HG03565 (cell line): ENCODE measurements at regions not wholly inside any gene's neighbourhood (a gene's known extent, or its start where the extent isn't known, plus 50 kb on each side); places are given as distances from the start of the nearest gene placed in this dataset.
A peak's percentile ranks its signal among the peaks of the same experiment; 100 is the strongest.

ENCODE experiments used
- ATAC-seq: cut with Tn5 transposase; IDR thresholded peaks from one replicate; pipeline ENCODE4 v1.9.1; 2021; ENCODE audit warnings: mild to moderate bottlenecking, moderate library complexity; ENCODE audit not compliant: unreplicated experiment

DNA sequence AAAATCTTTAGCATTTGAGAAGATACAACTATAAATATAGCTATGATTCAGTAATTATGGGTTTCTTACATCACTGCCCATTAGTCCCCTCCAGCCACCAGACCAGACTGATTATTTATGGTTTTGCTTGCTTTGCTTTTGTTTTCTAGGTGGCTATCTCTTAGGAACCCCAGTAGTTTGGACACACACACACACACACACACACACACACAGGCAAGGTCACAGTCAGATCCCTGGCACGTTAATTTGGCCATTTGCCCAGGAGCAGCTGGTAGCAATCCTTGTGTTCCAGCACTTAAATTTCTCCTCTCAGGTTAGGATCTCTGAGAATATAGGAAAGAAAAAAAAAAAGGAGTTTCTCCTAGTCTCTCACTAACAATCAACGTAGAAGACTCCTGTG lies 90.2 kb upstream of the RESF1 start:
- no peak for ATAC-seq

DNA sequence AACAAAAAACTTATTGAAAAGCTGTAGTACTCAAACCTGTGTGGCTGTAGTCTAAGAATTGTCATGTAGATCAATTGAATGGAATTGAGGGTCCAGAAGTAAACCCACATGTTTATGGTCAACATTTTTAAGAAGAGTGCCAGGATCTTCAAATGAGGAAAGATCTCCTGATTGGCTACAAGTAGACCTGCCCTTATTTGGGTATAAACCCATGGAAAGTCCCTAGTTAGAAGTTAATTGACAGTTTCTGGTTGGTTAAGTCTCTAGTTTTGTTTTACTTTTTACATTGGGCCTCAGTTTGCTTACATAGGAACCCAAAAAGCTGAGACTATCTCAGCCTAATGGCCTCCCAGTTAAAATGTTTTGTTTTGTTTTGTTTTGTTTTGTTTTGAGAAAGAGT lies 91.9 kb upstream of the RESF1 start:
- no peak for ATAC-seq

DNA sequence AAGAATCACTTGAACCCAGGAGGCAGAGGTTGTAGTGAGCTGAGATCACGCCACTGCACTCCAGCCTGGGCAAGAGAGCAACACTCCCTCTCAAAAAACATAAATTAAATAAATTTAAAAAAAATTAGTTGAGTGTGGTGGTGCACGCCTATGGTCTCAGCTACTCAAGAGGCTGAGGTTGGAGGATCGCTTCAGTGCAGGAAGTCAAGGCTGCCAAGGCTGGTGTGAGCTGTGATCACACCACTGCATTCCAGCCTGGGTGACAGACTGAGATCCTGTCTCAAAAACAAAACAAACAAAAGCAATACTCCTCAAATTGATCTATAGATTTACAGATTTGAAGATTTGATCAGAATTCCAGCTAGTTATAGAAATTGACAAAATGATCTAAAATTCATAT lies 92.7 kb upstream of the RESF1 start:
- ATAC-seq, result no peak

DNA sequence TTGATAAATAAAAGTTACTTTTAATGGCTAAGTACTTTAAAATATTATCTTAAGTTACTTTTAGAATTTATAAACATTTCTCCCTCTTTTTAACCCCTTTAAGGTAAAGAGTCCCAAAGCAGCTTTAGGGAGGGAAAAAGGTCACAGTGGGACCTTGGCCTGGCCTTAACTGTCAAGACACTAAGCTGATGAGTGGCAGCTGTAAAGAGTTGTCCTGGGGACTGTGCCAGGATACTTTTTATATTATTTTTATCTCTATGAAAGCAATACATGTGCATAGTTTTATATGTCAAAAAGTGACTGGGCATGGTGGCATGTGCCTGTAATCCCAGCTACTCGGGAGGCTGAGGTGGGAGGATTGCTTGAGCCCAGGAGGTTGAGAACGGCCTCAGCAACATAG lies 94.2 kb upstream of the RESF1 start:
- no peak for ATAC-seq

DNA sequence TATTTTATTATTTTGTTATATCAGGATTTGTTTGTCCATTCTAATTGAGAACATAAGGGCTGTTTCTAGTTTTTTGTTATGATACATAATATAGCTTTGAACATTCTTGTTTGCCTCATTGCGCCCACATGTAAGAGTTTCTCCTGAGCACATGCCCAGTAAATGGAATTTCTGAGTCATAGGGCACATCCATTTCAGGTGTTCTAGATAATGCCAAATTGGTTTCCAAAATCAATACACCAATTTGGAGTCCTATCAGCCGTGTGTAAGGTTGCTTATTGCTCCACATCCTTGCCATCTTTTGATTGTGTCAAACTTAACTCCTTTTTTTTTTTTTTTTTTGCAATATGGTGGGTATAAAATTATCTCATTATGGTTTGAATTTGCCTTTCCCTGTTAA lies 97.9 kb upstream of the RESF1 start:
- ATAC-seq, result no peak

DNA sequence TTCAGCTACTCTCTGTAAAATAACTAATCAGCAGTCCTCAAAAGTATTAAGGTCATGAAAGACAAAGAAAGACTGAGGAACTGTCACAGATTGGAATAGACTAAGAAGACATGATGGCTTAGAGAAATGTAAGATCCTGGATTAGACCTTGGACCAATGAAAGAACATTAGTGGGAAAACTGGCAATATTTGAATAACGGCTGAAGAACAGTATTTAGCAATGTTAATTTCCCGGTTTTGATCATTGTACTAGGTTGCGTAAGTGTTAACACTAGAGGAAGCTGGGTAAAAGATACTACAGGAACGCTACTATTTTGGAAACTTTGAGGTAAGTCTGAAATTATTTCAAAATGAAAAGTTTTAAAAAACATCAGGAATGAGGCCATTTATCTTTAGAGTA lies 98.8 kb upstream of the RESF1 start:
- ATAC-seq, result no peak

DNA sequence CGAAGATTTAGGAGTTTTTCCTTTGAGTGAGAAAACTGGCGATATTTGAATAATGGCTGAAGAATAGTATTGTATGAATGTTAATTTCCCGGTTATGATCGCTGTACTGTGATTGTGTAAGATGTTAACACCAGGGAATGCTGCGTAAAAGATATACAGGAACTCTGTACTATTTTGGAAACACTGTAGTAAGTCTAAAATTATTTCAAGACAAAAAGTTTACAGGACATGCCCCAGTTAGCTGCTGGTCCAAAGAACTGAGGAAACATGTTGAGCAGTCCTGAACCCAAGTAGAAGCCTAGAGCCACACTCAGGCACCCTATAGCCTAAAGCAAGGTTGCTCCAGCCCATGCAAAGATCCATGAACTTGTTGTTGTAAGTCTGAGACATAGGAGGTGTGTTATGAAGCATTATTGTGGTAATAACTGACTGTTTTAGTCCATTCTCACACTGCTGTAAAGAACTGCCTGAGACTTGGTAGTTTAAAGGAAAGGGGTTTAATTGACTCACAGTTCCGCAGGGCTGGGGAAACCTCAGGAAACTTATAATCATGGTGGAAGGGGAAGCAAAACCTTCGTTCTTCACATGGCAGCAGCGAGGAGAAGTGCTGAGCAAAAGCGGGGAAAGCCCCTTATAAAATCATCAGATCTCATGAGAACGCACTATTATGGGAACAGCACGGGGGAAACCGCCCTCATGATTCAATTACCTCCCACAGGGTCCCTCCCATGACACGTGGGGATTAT lies 99.8 kb upstream of the RESF1 start:
- peak; percentile 45 for ATAC-seq

DNA sequence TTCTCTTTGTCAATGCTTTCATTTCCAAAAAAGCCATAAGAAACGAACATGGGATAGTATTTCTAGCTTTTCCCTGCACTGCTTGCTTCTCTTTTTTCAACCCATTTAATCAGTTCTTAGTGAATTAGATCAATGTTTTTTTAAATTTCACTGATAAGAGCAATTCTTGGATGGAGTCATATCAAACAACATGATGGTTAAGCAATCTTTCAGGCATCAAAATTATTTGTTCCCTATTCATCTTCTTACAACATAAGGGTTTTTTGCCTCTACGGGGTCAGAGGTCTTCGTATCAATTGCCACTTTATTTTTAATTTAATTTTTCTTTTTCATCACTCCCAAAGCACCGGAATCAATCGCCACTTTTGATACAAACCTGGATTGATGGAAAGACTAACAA lies 103.8 kb upstream of the RESF1 start:
- ATAC-seq, result no peak

DNA sequence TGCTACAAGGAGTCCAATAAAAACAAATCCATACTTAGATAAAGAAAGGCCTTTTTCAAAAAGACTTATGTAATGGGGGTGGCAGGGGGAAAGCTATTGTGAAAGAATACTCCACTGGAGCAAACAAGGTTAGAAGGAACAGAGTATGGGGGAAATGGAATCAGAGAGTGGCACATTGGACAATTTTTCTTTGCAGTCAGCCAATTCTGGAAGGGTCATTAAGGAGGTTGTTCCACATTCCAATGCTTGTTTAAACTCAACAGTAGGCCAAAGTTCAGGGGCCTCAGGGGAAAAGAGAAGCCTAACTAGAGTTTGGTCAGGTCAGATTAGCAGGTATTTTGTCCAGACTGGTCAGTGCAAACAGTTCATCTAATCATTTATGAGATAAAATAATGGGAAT lies 105.2 kb upstream of the RESF1 start:
- no peak for ATAC-seq

DNA sequence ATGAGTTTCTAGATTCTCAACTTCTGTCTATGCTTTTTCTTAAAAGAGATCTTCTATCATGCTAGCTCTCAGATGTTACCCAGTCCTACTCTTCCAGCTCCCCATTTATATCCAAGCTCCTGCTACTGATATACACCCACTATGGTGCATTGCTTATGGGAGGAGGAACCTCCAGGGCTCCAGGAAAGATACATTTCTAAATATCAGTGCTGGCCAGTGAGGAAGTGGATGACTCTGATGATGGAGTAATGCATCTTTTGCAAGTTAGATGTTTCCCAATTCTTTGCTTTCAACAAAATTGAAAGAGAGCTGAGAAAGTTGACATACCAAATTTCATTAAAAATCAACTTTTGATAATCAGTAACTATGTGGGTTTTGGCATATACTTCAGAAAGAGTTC lies 105.7 kb upstream of the RESF1 start:
- no peak for ATAC-seq

DNA sequence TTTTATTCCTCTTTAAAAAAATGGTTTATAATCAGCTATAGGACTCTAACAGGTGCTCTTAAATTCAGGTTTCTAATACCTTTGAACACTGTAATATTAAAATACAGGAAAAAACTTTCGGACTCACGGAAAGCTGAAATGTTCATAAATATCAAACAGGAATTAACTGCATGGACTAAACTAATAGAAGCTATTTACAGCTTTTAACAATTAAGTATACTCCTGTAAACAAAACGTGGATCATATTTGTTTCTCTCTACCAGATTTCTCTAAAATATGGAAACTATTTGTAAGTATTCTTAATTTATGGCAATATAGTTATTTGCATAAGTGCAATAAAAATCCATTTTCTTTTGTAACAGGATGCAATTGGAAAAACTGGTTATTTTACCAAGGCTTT lies 108.9 kb upstream of the RESF1 start:
- ATAC-seq, result no peak

DNA sequence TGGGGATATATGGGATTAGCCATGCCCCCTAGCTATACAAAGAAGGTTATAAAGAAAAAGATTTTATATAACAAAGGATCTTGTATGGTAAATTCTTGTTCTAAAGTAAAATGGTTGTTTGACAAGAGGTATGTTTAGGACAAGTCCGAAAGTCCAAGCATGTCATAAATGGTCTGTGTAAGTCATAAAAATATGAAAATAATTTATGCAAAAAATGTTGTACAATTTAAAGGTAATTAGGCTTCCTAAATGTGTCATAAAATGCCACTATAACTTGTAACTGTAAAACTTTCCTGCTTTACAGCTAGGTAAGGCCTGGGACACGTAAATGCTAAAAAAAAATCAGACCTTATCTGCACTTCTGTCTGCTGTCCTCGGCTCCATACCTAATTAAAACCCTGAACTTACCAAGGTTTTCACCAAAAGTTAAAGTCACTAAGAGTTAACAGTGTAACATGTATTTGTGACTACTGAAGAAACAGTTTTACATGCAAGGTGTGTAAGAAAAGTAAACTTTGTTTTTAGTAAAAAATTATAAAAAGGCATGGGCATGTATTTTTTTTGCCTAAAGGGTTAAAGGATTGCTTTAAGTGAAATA lies 110.0 kb upstream of the RESF1 start:
- no peak for ATAC-seq

DNA sequence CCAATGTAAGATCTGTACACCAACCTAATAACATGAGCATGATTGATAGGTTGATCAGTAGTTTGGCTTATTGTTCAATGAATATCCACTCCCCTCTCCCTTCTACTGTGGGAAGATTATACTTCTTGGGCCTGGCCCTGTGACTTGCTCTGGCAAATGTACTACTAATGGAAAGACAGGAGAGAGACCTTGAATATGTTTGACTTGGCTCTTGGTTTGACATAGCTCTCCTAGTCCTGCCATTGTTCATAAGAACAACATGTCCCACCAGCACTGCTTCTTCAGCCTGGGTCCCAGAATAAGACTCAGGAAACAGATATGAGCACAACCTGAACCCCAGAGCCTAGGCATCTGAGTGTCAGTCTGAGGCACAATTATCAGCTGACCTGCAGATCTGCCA lies 112.8 kb upstream of the RESF1 start:
- ATAC-seq, result no peak

DNA sequence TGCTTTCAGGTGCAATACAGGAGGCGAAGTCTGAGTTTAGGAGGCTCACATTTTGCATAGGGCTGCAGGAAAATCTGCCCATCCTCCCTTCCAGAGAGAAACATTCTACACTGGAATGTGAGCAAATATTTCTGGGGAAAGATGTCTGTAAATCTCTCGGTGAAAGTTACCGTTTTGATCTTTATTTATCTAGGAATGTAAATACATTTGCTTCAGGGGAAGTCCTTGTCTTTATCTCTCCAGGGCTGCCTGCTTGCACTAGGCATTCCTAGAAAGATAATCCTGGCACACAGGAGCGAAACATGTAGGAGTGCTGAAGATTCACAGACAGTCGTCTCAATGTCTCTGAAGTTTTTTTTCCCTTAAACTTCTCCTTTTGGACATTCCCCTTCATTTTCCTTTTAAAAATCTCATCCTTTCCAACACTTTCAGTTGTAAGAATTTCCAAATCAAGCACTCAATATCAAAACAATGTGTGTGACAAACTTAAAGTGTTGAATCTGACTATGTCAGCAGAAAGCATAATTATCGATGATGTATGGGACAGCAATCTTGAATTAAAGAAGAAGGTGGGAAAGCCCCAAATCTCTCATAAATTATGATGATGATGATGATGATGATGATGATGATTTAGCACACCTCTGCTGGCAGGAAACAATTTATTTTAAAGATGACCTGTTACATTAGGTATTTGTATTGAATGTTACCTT lies 113.4 kb upstream of the RESF1 start:
- ATAC-seq, result no peak

DNA sequence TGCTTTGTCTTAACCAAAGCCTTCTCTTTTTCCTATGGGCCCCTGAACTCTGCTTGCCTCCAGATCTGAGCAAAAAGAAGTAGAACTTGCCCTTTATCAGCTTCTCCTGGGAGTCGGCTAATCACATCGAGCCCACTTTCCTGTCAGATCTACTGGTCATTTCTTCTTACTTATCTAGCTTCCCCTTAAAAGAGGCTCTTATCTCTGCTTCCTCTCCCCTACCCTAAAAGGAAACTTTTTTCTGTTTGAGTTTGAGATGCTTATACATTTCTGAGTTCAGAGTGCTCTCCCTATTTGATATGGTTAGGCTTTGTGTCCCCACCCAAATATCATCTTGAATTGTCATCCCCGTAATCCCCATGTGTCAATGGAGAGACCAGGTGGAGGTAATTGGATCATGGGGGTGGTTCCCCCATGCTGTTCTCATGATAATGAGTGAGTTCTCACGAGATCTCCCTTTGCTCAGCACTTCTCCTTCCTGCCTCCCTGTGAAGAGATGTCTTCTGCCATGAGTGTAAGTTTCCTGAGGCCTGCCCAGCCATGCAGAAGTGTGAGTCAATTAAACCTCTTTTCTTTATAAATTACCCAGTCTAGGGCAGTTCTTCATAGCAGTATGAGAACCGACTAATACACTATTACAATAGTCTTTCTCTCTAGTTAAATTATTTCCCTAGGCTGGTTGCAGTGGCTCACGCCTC lies 114.7 kb upstream of the AMN1 start:
- no peak for ATAC-seq

DNA sequence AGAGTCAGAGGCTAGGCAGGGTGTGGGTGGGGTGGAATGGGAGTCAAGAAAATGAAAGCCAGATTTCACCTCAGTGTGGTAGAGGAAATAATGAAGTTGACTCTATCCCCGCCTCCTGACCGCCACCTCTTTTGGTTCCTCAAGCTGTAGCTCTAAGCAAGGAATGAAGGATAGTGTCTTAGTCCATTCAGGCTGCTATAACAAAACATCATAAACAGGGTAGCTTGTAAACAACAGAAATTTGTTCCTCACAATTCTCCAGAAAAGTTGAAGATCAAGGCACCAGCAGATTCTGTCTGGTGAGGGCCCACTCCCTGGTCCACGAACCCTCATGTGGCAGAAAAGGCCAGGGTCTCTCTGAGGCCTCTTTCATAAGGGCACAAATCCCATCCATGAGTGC lies 109.1 kb upstream of the AMN1 start:
- ATAC-seq, result no peak

DNA sequence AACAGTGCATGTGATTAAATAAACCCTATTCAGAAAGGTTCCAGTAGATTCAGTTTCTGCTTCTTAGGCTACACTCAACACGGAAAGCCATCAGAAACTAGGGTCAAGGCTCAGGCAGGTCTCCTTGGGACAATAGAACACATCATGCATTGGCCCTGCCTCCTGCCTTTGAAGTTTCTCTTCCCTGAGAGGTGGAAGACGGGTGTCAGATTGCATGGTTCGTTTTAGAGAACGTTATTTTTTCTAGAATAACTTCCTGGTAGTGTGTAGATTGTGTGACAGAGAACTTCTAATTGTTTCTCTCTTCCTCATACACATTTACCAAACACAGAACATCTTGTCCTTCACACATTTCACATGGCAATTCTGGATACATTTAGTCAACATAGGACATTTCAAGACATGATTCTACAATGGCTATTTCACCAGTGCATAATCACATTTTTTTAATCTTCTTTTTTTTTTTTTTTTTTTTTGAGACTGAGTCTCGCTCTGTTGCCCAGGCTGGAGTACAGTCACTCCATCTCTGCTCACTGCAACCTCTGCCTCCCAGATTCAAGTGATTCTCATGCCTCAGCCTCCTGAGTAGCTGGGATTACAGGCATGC lies 106.6 kb upstream of the AMN1 start:
- no peak for ATAC-seq

DNA sequence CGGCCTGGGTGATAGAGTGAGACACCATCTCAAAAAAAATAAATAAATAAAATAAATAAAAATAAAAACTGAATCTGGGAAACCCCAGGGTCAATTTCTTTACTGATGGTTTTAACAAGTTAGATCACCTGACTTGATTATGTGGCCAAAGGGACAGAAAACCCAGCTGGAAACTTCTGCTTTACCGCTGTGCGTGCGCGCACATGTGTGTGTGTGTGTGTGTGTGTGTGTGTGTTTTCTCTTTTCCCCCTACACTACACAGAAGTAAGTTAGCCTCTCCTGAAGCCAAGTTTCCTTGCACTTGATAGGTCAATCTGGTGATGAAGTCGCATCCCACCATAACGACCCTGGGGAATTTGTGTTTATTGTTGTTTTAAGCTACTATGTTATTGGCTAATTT lies 105.3 kb upstream of the AMN1 start:
- no peak for ATAC-seq

DNA sequence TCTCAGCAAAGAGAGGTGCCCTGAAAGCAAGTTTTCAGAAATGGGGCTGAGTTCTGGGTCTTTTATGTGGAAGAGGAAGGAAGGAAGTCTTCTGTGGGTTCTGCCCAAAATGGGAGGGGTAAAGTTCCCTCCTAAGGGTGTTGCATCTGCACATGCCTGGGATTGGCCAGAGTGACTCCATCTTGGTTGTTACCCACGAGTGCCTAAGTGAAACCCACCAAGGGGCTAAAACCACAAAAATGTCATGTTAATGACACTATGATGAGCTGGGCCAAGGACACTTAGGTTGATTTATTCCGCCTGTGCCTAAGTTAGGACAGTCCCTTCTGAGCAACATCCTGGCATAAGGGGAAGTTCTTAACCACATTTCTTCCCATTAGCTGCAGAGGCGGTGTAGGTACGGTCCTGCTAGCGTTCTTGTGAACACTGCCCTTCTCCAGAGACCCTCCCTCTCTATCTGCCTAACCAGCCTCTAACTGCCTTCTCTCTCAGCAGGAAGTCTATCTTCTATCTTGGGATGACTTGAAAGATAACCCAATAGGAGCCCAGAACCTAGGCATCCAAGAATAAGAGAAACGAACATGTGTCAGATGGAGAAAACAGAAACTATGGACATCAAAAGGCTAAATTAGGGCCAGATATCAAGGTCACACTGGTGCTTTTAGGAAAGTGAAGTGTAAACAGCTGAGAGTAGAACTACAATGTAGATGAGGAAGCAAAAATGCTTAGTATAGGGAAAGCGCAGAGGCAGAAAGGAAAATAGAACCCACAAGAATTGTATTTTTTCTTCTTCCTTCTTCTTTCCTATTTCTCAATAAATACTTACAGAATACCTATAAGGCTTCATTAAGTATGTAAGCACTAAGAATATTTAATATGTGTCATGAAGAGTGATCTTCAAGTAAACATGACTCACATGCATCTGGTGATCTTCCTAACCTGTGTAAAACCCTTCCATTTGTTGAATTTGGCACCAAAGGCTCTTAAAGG lies 104.2 kb upstream of the AMN1 start:
- no peak for ATAC-seq

DNA sequence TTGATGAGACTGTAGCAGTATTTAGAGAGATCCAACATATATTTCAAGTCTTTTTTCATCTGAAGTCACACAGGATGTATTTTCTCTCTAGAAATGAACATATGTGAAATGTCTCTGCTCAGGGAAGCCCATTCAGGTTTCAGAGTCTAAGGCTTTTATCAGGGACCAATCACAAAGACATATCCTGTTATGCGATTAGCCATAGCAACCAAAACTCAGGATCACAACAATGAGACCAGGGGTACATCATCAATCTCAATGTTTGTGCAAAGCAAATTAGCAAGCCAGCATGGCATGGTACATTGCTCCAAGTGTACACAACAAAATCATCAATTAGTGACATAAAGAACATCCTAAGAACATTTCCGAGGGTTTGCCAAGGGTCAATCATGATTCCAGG lies 99.2 kb upstream of the AMN1 start:
- no peak for ATAC-seq
